ENCODE measurements at regions not wholly inside any gene's neighbourhood (a gene's known extent, or its start where the extent isn't known, plus 50 kb on each side); places are given as distances from the start of the nearest gene placed in this dataset.
"Not testable (repeated sequence)": the region's sequence is repeated elsewhere in the genome, so short reads cannot be mapped to it uniquely, and the experiment has no call there.

DNA sequence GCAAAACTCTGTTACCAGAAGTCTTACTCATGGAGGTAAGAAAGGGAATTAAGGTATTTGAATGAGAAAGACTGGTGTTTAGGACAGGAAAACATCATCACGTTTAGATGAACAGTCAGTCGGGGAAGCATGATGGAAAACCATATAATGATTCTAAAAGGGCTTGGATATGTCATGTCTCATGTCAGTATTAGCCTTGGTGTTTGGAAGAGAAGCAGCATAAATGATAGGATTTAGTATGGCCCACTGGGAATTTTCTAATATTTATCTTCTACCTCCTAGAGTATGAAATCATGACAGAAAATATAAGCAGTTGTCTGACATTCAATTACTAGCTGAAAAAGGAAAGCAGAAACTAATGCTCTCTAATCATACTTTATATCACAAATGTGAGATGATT is 1643.6 kb upstream of the CELF4 start:
- H3K27ac ChIP-seq, result no peak overlapping the region
- DNase-seq, result no peak
- no peaks in the 10 kb centered on the region for H3K27me3 ChIP-seq
- no peak overlapping the region for H3K4me3 ChIP-seq
- no peak for TF ChIP-seq POLR2A (IDR thresholded peaks at IDR 0.05)
- TF ChIP-seq, protein P1, sequence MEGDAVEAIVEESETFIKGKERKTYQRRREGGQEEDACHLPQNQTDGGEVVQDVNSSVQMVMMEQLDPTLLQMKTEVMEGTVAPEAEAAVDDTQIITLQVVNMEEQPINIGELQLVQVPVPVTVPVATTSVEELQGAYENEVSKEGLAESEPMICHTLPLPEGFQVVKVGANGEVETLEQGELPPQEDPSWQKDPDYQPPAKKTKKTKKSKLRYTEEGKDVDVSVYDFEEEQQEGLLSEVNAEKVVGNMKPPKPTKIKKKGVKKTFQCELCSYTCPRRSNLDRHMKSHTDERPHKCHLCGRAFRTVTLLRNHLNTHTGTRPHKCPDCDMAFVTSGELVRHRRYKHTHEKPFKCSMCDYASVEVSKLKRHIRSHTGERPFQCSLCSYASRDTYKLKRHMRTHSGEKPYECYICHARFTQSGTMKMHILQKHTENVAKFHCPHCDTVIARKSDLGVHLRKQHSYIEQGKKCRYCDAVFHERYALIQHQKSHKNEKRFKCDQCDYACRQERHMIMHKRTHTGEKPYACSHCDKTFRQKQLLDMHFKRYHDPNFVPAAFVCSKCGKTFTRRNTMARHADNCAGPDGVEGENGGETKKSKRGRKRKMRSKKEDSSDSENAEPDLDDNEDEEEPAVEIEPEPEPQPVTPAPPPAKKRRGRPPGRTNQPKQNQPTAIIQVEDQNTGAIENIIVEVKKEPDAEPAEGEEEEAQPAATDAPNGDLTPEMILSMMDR (IDR thresholded peaks at IDR 0.05), result no peak
- no peaks in the 10 kb centered on the region for H3K36me3 ChIP-seq
- H3K9me3 ChIP-seq, result no peaks in the 10 kb centered on the region
- no peaks in the 10 kb centered on the region for H3K4me1 ChIP-seq

GRCh38 chr18:39208729-39209128 is 1643.1 kb upstream of the CELF4 start:
- H3K9me3 ChIP-seq, result no peaks in the 10 kb centered on the region
- H3K27ac ChIP-seq, result no peak overlapping the region
- H3K4me1 ChIP-seq, result no peaks in the 10 kb centered on the region
- TF ChIP-seq, protein P1 (IDR thresholded peaks at IDR 0.05), result no peak
- no peak for TF ChIP-seq POLR2A (IDR thresholded peaks at IDR 0.05)
- H3K4me3 ChIP-seq, result no peak overlapping the region
- DNase-seq, result no peak
- no peaks in the 10 kb centered on the region for H3K36me3 ChIP-seq
- H3K27me3 ChIP-seq, result no peaks in the 10 kb centered on the region

- H3K27ac ChIP-seq, result no peak overlapping the region
- TF ChIP-seq, protein P1 (IDR thresholded peaks at IDR 0.05), result no peak
- TF ChIP-seq POLR2A (IDR thresholded peaks at IDR 0.05), result no peak
- H3K9me3 ChIP-seq, result no peaks in the 10 kb centered on the region
- no peaks in the 10 kb centered on the region for H3K27me3 ChIP-seq
- H3K4me1 ChIP-seq, result no peaks in the 10 kb centered on the region
- no peak for DNase-seq
- H3K36me3 ChIP-seq, result no peaks in the 10 kb centered on the region
- no peak overlapping the region for H3K4me3 ChIP-seq
Observed at GRCh38 chr18:39208190-39208589, 1642.6 kb upstream of the CELF4 start.

GRCh38 chr18:39206398-39207103 is 1641.0 kb upstream of the CELF4 start:
- H3K4me1 ChIP-seq, H3K27me3 ChIP-seq, H3K36me3 ChIP-seq, H3K4me3 ChIP-seq, H3K9me3 ChIP-seq, DNase-seq, H3K27ac ChIP-seq: not testable (repeated sequence)

DNA sequence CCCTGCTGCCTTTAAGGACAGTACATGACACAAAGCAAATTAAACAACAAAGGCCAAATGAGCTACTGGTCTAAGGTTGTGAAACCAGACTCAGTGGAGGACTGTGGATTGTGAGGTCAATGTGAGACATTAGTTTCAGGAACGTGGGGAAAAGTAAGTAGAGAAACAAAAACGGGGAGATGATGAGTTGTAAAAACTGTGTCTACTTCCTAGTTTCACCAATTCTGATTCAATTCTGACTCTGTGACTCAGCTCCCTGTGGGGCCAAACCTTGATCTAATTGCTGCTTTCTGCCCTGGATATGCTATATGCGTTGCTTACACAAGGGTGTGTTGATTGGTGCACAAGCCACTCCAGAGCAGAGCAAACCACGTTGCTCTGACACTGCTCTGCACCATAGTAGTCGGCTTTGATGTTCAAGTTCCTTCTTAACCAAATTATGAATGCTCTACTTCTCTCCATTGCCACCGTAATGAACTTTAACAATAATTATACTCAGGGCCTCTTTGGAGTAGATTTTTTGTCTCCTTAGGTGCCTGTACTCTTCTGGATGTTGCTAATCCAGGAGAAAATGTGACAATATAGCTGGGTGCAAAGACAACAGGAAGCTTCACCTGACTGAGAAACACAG is 1640.1 kb upstream of the CELF4 start:
- no peak for DNase-seq
- no peaks in the 10 kb centered on the region for H3K27me3 ChIP-seq
- H3K27ac ChIP-seq, result no peak overlapping the region
- no peak for TF ChIP-seq POLR2A (IDR thresholded peaks at IDR 0.05)
- TF ChIP-seq, protein P1 (IDR thresholded peaks at IDR 0.05), result no peak
- no peaks in the 10 kb centered on the region for H3K36me3 ChIP-seq
- no peaks in the 10 kb centered on the region for H3K4me1 ChIP-seq
- no peaks in the 10 kb centered on the region for H3K9me3 ChIP-seq
- H3K4me3 ChIP-seq, result no peak overlapping the region

DNA sequence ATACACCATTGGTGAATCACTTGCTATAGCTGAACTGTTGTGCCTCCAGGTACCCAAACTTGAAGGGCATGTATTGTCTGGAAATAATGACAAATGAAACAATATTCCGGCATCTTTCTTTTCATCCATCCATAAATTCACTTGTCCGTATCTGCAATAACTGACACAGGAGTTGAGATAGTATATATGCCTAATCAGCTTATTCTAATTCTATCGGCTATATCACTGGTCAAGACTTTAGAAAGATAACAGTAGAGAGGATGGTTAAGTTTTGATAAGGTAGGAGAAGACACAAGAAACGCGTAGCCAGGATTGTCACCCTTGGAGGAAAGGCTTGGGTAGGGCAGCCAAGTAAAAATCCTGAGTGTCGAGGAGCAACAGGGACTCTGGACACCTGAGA is 1634.6 kb upstream of the CELF4 start:
- Histone ChIP-seq H3K27me3 (no peaks in the 10 kb centered on the region), H3K4me1 (no peaks in the 10 kb centered on the region), H3K27ac (no peak overlapping the region), H3K9me3 (no peaks in the 10 kb centered on the region), H3K36me3 (no peaks in the 10 kb centered on the region), H3K4me3 (no peak overlapping the region)
- no peak for DNase-seq
- TF ChIP-seq, protein P1 (IDR thresholded peaks at IDR 0.05), result no peak
- TF ChIP-seq POLR2A (IDR thresholded peaks at IDR 0.05), result no peak

Measured in Peyer's patch (tissue), 4 donors.